K562 (cell line): ENCODE measurements at regions not wholly inside any gene's neighbourhood (a gene's known extent, or its start where the extent isn't known, plus 50 kb on each side); places are given as distances from the start of the nearest gene placed in this dataset.

Source experiments
- CEBPB ChIP-seq: fragments of 450-650 bp; IDR thresholded peaks from 2 replicates; pipeline ENCODE4 v1.6.1; 2016; ENCODE audit warnings: missing genetic modification characterization, missing compliant biosample characterization
- CTCF ChIP-seq, 3 experiments: IDR thresholded peaks in 2 of 3; conservative IDR thresholded peaks in 1 of 3; 2 replicates each; pipeline ENCODE4 v1.5.1; 2011 to 2012; ENCODE audit warnings: low read length in 3 of 3, mild to moderate bottlenecking in 3 of 3, control low read depth in 2 of 3, improper control_type of control experiment in 1 of 3, inconsistent platforms in 1 of 3, low read depth in 1 of 3, mixed read lengths in 1 of 3, moderate library complexity in 1 of 3; ENCODE audit not compliant: insufficient read depth in 2 of 3
- ELF4 ChIP-seq: fragments of 450-650 bp; formaldehyde crosslinking; IDR thresholded peaks from 2 replicates; pipeline ENCODE4 v1.4.0; 2022; ENCODE audit warnings: missing genetic modification characterization
- EP300 ChIP-seq: IDR thresholded peaks from 2 replicates; pipeline ENCODE4 v1.6.1; 2012; ENCODE audit warnings: low read length, improper control_type of control experiment
- HCFC1 ChIP-seq: IDR thresholded peaks from 2 replicates; pipeline ENCODE4 v1.6.1; 2012; ENCODE audit warnings: low read depth, low read length, improper control_type of control experiment
- HNRNPH1 ChIP-seq: fragments of 200-400 bp; formaldehyde crosslinking; optimal IDR thresholded peaks from 2 replicates; pipeline ENCODE3; 2017; ENCODE audit warnings: low read depth, mild to moderate bottlenecking, low read length, moderate library complexity
- NFRKB ChIP-seq: fragments of 450-650 bp; IDR thresholded peaks from 2 replicates; pipeline ENCODE4 v1.6.1; 2016; ENCODE audit warnings: low read depth
- NKRF ChIP-seq: fragments of 450-650 bp; IDR thresholded peaks from 2 replicates; pipeline ENCODE4 v1.6.1; 2016; ENCODE audit warnings: borderline replicate concordance
- POLR2G ChIP-seq: fragments of 200-400 bp; formaldehyde crosslinking; IDR thresholded peaks from 2 replicates; pipeline ENCODE4 v1.6.1; 2017; ENCODE audit warnings: low read depth, mild to moderate bottlenecking, antibody characterized with exemption, low read length, moderate library complexity
- RAD21 ChIP-seq, 2 experiments: fragments of 250-450 bp in 1 of 2; fragments of 450-650 bp in 1 of 2; sonication (Bioruptor Pico) in 1 of 2; formaldehyde crosslinking in 1 of 2; IDR thresholded peaks in 1 of 2; conservative IDR thresholded peaks in 1 of 2; 2 replicates each; pipeline versions ENCODE4 v1.4.0 to v1.8.0; 2020 to 2022; ENCODE audit warnings: mild to moderate bottlenecking in 2 of 2, moderate library complexity in 1 of 2
- SP1 ChIP-seq: sonication (generic); formaldehyde crosslinking; IDR thresholded peaks from 2 replicates; pipeline ENCODE4 v1.8.1; 2022; ENCODE audit warnings: mild to moderate bottlenecking, missing genetic modification reagents
- ZBTB8A ChIP-seq: fragments of 450-650 bp; IDR thresholded peaks from 2 replicates; pipeline ENCODE4 v1.6.1; 2018; ENCODE audit warnings: mild to moderate bottlenecking, moderate library complexity; ENCODE audit not compliant: partially characterized antibody
- ZC3H4 ChIP-seq: sonication (generic); formaldehyde crosslinking; IDR thresholded peaks from 2 replicates; pipeline ENCODE4 v1.9.0; 2021; ENCODE audit warnings: missing genetic modification reagents, borderline replicate concordance

GRCh38 chr5:116923344-116923743, 348.7 kb upstream of the SEMA6A start:
- no peak for TF ChIP-seq ELF4
- no peak for TF ChIP-seq ZBTB8A
- TF ChIP-seq RAD21 (CRISPR knock-in tag; conservative IDR thresholded peaks at IDR 0.05 in 1 of 2, IDR thresholded peaks at IDR 0.05 in 1 of 2), result no peak
- TF ChIP-seq HNRNPH1, result no peak
- no peak for TF ChIP-seq HCFC1
- TF ChIP-seq CTCF (IDR thresholded peaks at IDR 0.05 in 2 of 3, conservative IDR thresholded peaks at IDR 0.05 in 1 of 3; ENCODE audit: insufficient read depth in 2 of 3, low read depth in 1 of 3, low read length in 3 of 3), result no peak
- no peak for TF ChIP-seq NKRF
- no peak for TF ChIP-seq CEBPB (tag)
- TF ChIP-seq POLR2G, result no peak
- no peak for TF ChIP-seq ZC3H4 (CRISPR knock-in tag)
- no peak for TF ChIP-seq EP300
- no peak for TF ChIP-seq SP1 (CRISPR knock-in tag)
- no peak for TF ChIP-seq NFRKB
